NCI-H187 (cell line): ENCODE measurements at regions not wholly inside any gene's neighbourhood (a gene's known extent, or its start where the extent isn't known, plus 50 kb on each side); places are given as distances from the start of the nearest gene placed in this dataset.

Experiments
- DNase-seq, 2 experiments: peaks; one replicate each; lab custom pipeline; 2025; lab: John Stamatoyannopoulos, UW

- DNase-seq = no peak
Measured at GRCh38 chr4:100130964-100131363, 59.3 kb downstream of the DDIT4L start.

GRCh38 chr4:100130491-100130890 lies 59.8 kb downstream of the DDIT4L start:
- DNase-seq = no peak

GRCh38 chr4:100129774-100130173 lies 60.5 kb downstream of the DDIT4L start:
- DNase-seq = no peak

- DNase-seq = no peak
Measured at GRCh38 chr4:100128338-100128737, 61.9 kb downstream of the DDIT4L start.

- no peak for DNase-seq
Measured at GRCh38 chr4:100124715-100125114, 65.6 kb downstream of the DDIT4L start.

- DNase-seq = no peak
Measured at GRCh38 chr4:100118181-100118580, 72.1 kb downstream of the DDIT4L start.

GRCh38 chr4:100117750-100118149 lies 72.5 kb downstream of the DDIT4L start:
- no peak for DNase-seq

- no peak for DNase-seq
Measured at GRCh38 chr4:100114909-100115308, 75.4 kb downstream of the DDIT4L start.

- DNase-seq = no peak
Measured at GRCh38 chr4:100113732-100114131, 76.5 kb downstream of the DDIT4L start.

- DNase-seq = no peak
Measured at GRCh38 chr4:100113096-100113495, 77.2 kb downstream of the DDIT4L start.

GRCh38 chr4:100109921-100110320 lies 80.3 kb downstream of the DDIT4L start:
- no peak for DNase-seq

GRCh38 chr4:100108869-100109268 lies 81.4 kb downstream of the DDIT4L start:
- no peak for DNase-seq

- no peak for DNase-seq
Measured at GRCh38 chr4:100106982-100107381, 83.3 kb downstream of the DDIT4L start.

- no peak for DNase-seq
Measured at GRCh38 chr4:100103671-100104070, 86.6 kb downstream of the DDIT4L start.

- DNase-seq = no peak
Measured at GRCh38 chr4:100100985-100101384, 89.3 kb downstream of the DDIT4L start.

- DNase-seq = no peak
Measured at GRCh38 chr4:100099746-100100145, 90.5 kb downstream of the DDIT4L start.

GRCh38 chr4:100098681-100099080 lies 91.6 kb downstream of the DDIT4L start:
- DNase-seq = no peak

- DNase-seq = no peak
Measured at GRCh38 chr4:100098011-100098545, 92.2 kb downstream of the DDIT4L start.

- no peak for DNase-seq
Measured at GRCh38 chr4:100095729-100096595, 94.3 kb downstream of the DDIT4L start.

GRCh38 chr4:100093091-100093866 lies 97.0 kb downstream of the DDIT4L start:
- peak in 1 of 2 experiments; percentile 13 for DNase-seq

GRCh38 chr4:100087743-100088142 lies 102.5 kb downstream of the DDIT4L start:
- no peak for DNase-seq

GRCh38 chr4:100086766-100087431 lies 103.4 kb downstream of the DDIT4L start:
- no peak for DNase-seq
